ENCODE measurements at regions not wholly inside any gene's neighbourhood (a gene's known extent, or its start where the extent isn't known, plus 50 kb on each side); places are given as distances from the start of the nearest gene placed in this dataset.
"Not testable (repeated sequence)": the region's sequence is repeated elsewhere in the genome, so short reads cannot be mapped to it uniquely, and the experiment has no call there.

- not testable (repeated sequence) for TF ChIP-seq CTCF, POLR2A (IDR thresholded peaks at IDR 0.05)
Observed at GRCh38 chr12:20115371-20115770, 253.0 kb upstream of the PDE3A start.

Measured in heart left ventricle (tissue), 13 donors.